A673 (cell line): ENCODE measurements at regions not wholly inside any gene's neighbourhood (a gene's known extent, or its start where the extent isn't known, plus 50 kb on each side); places are given as distances from the start of the nearest gene placed in this dataset.

Experiments
- BruUV-seq: library from RNA; stranded (reverse); fragments of 400-500 nt; replicated peaks from 2 replicates; lab custom pipeline; 2021; lab: Mats Ljungman, UMichigan
- CTCF ChIA-PET: fragments of 300-600 bp; sonication (Branson Sonifier 250); formaldehyde crosslinking; loops from one replicate; lab custom pipeline; 2022; ENCODE audit warnings: antibody characterized with exemption; lab: Charles Lee
- POLR2A ChIA-PET: fragments of 300-600 bp; sonication (Branson Sonifier 250); formaldehyde crosslinking; loops from one replicate; lab custom pipeline; 2022; ENCODE audit warnings: antibody characterized with exemption; ENCODE audit not compliant: low non-redundant PET; lab: Charles Lee
- DNase-seq: peaks from one replicate; pipeline ENCODE4 v3.0.0-alpha.2; 2015; ENCODE audit warnings: low spot score
- H3K27ac ChIP-seq: fragments of 200-600 bp; sonication (generic); 2 replicates; pipeline ENCODE4 v1.5.1; 2016; ENCODE audit warnings: mixed run types, low read depth, mild to moderate bottlenecking, mixed read lengths, antibody characterized with exemption, low read length; ENCODE audit not compliant: poor library complexity, severe bottlenecking
- H3K27me3 ChIP-seq: fragments of 200-600 bp; sonication (generic); replicated peaks from 2 replicates; pipeline ENCODE4 v1.6.1; 2017; ENCODE audit warnings: mixed run types, low read depth, mild to moderate bottlenecking, mixed read lengths, antibody characterized with exemption, low read length; ENCODE audit not compliant: insufficient read depth, poor library complexity
- H3K36me3 ChIP-seq: fragments of 200-600 bp; sonication (generic); 2 replicates; pipeline ENCODE4 v1.6.1; 2016; ENCODE audit warnings: mixed run types, mild to moderate bottlenecking, mixed read lengths, antibody characterized with exemption, low read length; ENCODE audit not compliant: insufficient read depth, poor library complexity, severe bottlenecking
- H3K4me1 ChIP-seq: fragments of 200-600 bp; sonication (generic); 2 replicates; pipeline ENCODE4 v1.6.1; 2017; ENCODE audit warnings: mixed run types, mild to moderate bottlenecking, mixed read lengths, antibody characterized with exemption, low read length; ENCODE audit not compliant: insufficient read depth, poor library complexity, severe bottlenecking
- H3K4me3 ChIP-seq: fragments of 200-600 bp; sonication (generic); 2 replicates; pipeline ENCODE4 v1.5.1; 2016; ENCODE audit warnings: low read depth, mixed run types, mild to moderate bottlenecking, mixed read lengths, low read length; ENCODE audit not compliant: poor library complexity, severe bottlenecking
- H3K9me3 ChIP-seq: fragments of 200-600 bp; sonication (generic); 2 replicates; pipeline ENCODE4 v1.6.1; 2016; ENCODE audit warnings: mixed run types, low read depth, mild to moderate bottlenecking, mixed read lengths, antibody characterized with exemption, low read length; ENCODE audit not compliant: poor library complexity, severe bottlenecking
- EZH2 ChIP-seq: fragments of 200-600 bp; sonication (generic); IDR thresholded peaks from 2 replicates; pipeline ENCODE4 v1.6.1; 2017; ENCODE audit warnings: borderline replicate concordance, low read depth, mild to moderate bottlenecking, mixed read lengths, antibody characterized with exemption, low read length; ENCODE audit not compliant: poor library complexity, severe bottlenecking
- intact Hi-C: fragments of 100-400 bp; cut with micrococcal nuclease; formaldehyde crosslinking; loops from one replicate; pipeline ENCODE4 v1.10.0; 2022; ENCODE audit not compliant: unreplicated experiment
- TF ChIP-seq, protein P1 (sequence below): fragments of 300-800, 200-600 bp; sonication (generic); conservative IDR thresholded peaks from 2 replicates; pipeline ENCODE4 v1.5.1; 2017; ENCODE audit warnings: low read depth, mild to moderate bottlenecking, antibody characterized with exemption, low read length, moderate library complexity, mixed read lengths

DNA sequence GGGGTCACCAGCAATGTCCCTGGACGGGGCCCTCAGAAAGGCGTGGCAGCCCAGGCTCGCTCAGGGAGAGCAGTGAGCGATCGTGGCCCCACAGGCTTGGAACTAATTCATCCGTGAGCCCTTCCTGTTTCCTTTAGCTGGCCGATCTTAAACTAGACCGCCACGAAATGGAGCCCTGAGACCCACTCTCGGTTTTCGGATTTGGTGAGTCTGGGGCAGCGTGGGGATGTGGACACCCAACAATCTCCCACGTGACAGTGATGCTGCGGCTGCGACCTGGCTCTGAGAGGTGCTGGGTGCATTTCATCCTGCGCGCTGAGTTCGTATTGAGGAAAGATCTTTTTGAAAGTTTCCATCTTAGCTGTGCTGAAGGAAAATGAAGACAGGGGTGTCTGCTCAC is 501.3 kb upstream of the B3GAT1 start:
- H3K27ac ChIP-seq = no peak overlapping the region
- TF ChIP-seq, protein P1, sequence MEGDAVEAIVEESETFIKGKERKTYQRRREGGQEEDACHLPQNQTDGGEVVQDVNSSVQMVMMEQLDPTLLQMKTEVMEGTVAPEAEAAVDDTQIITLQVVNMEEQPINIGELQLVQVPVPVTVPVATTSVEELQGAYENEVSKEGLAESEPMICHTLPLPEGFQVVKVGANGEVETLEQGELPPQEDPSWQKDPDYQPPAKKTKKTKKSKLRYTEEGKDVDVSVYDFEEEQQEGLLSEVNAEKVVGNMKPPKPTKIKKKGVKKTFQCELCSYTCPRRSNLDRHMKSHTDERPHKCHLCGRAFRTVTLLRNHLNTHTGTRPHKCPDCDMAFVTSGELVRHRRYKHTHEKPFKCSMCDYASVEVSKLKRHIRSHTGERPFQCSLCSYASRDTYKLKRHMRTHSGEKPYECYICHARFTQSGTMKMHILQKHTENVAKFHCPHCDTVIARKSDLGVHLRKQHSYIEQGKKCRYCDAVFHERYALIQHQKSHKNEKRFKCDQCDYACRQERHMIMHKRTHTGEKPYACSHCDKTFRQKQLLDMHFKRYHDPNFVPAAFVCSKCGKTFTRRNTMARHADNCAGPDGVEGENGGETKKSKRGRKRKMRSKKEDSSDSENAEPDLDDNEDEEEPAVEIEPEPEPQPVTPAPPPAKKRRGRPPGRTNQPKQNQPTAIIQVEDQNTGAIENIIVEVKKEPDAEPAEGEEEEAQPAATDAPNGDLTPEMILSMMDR = no peak
- no peak for TF ChIP-seq EZH2
- no peaks in the 10 kb centered on the region for H3K27me3 ChIP-seq
- no peaks in the 10 kb centered on the region for H3K36me3 ChIP-seq
- ChIA-PET CTCF (no interaction called here), POLR2A (no interaction called here)
- no peak for DNase-seq
- H3K4me3 ChIP-seq = no peak overlapping the region
- no peaks in the 10 kb centered on the region for H3K9me3 ChIP-seq
- no TSS peak for BruUV-seq
- intact Hi-C loops = no loop called here
- H3K4me1 ChIP-seq = no peaks in the 10 kb centered on the region

DNA sequence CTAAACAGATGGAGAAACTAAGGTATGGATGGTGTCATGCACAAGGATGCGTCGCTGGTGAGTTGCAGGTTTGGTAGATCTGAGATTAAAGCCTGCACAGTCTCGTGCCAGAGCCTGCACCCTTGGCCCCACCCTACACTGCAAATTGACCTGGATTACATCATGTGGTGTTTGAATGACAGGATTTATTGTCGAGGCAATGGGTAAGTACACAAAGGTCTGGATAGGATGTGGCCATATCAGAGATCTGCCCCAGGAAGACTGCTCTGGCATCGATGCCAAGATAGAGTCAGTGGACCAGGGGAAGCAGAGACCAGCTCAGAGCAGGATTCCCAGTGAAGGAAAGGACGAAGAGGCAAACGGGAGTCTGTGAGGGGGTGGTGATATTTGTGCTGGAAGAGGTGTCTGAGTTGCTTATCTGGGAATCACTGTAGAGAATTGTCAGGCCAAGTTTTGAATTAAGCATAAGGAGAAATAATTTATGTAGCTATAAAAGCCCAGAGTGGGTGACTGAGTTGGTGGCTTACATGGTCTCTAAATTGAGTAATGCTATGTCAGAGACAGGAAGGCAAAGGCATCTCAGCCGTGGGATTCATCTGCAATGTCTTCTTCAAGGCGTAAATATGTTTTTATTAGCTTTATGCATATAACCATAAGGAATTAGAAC is 499.6 kb upstream of the B3GAT1 start:
- H3K27me3 ChIP-seq = no peaks in the 10 kb centered on the region
- no peaks in the 10 kb centered on the region for H3K36me3 ChIP-seq
- no TSS peak for BruUV-seq
- intact Hi-C loops = no loop called here
- POLR2A ChIA-PET = no interaction called here
- no peak overlapping the region for H3K27ac ChIP-seq
- no peaks in the 10 kb centered on the region for H3K9me3 ChIP-seq
- H3K4me1 ChIP-seq = no peaks in the 10 kb centered on the region
- no peak overlapping the region for H3K4me3 ChIP-seq
- TF ChIP-seq EZH2 = no peak
- TF ChIP-seq, protein P1 = no peak
- CTCF ChIA-PET = no interaction called here
- no peak for DNase-seq

DNA sequence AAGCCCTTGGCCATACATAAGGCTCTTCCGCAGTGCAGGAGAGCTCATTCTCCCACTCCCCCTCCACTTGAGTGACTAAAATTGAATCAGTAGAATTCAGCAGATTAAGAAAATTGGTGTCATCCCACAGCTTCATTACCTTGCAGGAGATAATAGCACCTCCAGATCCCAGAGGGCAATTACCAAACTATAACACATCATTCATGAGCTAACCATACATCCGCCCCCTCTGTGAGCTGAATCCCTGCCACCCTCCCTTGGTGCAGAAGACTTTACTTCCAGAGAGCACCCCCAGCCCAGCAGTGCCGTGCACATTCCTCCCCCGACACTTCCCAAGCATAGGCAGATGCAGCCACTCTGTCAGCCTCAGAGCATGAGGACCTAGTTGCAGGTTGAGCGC is 496.5 kb upstream of the B3GAT1 start:
- TF ChIP-seq, protein P1 = no peak
- no peak for TF ChIP-seq EZH2
- ChIA-PET CTCF (no interaction called here), POLR2A (no interaction called here)
- DNase-seq = no peak
- H3K9me3 ChIP-seq = no peaks in the 10 kb centered on the region
- no peak overlapping the region for H3K27ac ChIP-seq
- H3K36me3 ChIP-seq = no peaks in the 10 kb centered on the region
- H3K27me3 ChIP-seq = no peaks in the 10 kb centered on the region
- no peak overlapping the region for H3K4me3 ChIP-seq
- H3K4me1 ChIP-seq = peaks cover 13% of the 10 kb centered on the region
- intact Hi-C loops = no loop called here
- no TSS peak for BruUV-seq
